CD14-positive monocyte (primary cell): ENCODE measurements at regions not wholly inside any gene's neighbourhood (a gene's known extent, or its start where the extent isn't known, plus 50 kb on each side); places are given as distances from the start of the nearest gene placed in this dataset.

ENCODE experiments used
- DNase-seq, 3 donors: peaks; one replicate each; pipeline ENCODE4 v3.0.0-alpha.2; 2011 to 2022
- H2AFZ ChIP-seq: 2 replicates; pipeline ENCODE4 v1.6.0; 2012; ENCODE audit warnings: mild to moderate bottlenecking, low read depth, low read length, inconsistent platforms; ENCODE audit not compliant: insufficient read depth, poor library complexity, severe bottlenecking
- H3K27ac ChIP-seq, 2 donors: 1 replicate in 1 of 2; 2 replicates in 1 of 2; pipeline ENCODE4 v1.5.1; 2012 to 2013; ENCODE audit warnings: low read length in 2 of 2, control low read depth in 1 of 2, inconsistent platforms in 1 of 2, low read depth in 1 of 2, mild to moderate bottlenecking in 1 of 2
- H3K27me3 ChIP-seq, 2 donors: one replicate each; pipeline versions ENCODE4 v1.6.0 to v1.6.1; 2011 to 2013; ENCODE audit warnings: low read length in 2 of 2; ENCODE audit not compliant: control insufficient read depth in 2 of 2, insufficient read depth in 2 of 2
- H3K36me3 ChIP-seq, 2 donors: replicated peaks in 1 of 2; 1 replicate in 1 of 2; 2 replicates in 1 of 2; pipeline versions ENCODE4 v1.5.1 to v1.6.1; 2012 to 2013; ENCODE audit warnings: low read length in 2 of 2, control low read depth in 1 of 2, inconsistent platforms in 1 of 2, mild to moderate bottlenecking in 1 of 2; ENCODE audit not compliant: insufficient read depth in 2 of 2, control insufficient read depth in 1 of 2
- H3K4me1 ChIP-seq, 2 donors: 1 replicate in 1 of 2; 2 replicates in 1 of 2; pipeline versions ENCODE4 v1.5.1 to v1.6.1; 2012 to 2013; ENCODE audit warnings: low read length in 2 of 2, control low read depth in 1 of 2, inconsistent platforms in 1 of 2, mild to moderate bottlenecking in 1 of 2, moderate library complexity in 1 of 2; ENCODE audit not compliant: insufficient read depth in 2 of 2, control insufficient read depth in 1 of 2
- H3K4me2 ChIP-seq: replicated peaks from 2 replicates; pipeline ENCODE3; 2012; ENCODE audit warnings: low read length, moderate library complexity, mild to moderate bottlenecking; ENCODE audit not compliant: poor library complexity, severe bottlenecking; ENCODE audit errors: extremely low read depth
- H3K4me3 ChIP-seq, 3 experiments: fragments of 200-600 bp in 1 of 3; sonication (generic) in 1 of 3; replicated peaks in 1 of 3; 1 replicate in 2 of 3; 2 replicates in 1 of 3; pipeline ENCODE4 v1.5.1; 2011 to 2013; ENCODE audit warnings: low read length in 3 of 3, mild to moderate bottlenecking in 3 of 3, control low read depth in 2 of 3, low read depth in 2 of 3, inconsistent platforms in 1 of 3, moderate library complexity in 1 of 3
- H3K79me2 ChIP-seq: 2 replicates; pipeline ENCODE4 v1.6.0; 2012; ENCODE audit warnings: mild to moderate bottlenecking, control low read depth, inconsistent platforms, low read length, moderate library complexity; ENCODE audit not compliant: insufficient read depth
- H3K9ac ChIP-seq: 2 replicates; pipeline ENCODE4 v1.6.0; 2017; ENCODE audit warnings: low read length, mild to moderate bottlenecking; ENCODE audit not compliant: insufficient read depth, poor library complexity, severe bottlenecking
- H3K9me3 ChIP-seq, 2 donors: replicated peaks in 1 of 2; 1 replicate in 1 of 2; 2 replicates in 1 of 2; pipeline versions ENCODE4 v1.5.1 to v1.6.1; 2012 to 2013; ENCODE audit warnings: low read length in 2 of 2, control low read depth in 1 of 2; ENCODE audit not compliant: control insufficient read depth in 1 of 2, insufficient read depth in 1 of 2
- H4K20me1 ChIP-seq: 2 replicates; pipeline ENCODE4 v1.6.0; 2012; ENCODE audit warnings: mild to moderate bottlenecking, low read length, control low read depth, moderate library complexity; ENCODE audit not compliant: insufficient read depth
- H3K27ac Mint-ChIP-seq, 7 donors: one replicate each; pipeline ENCODE4 v1.8.0; 2020; ENCODE audit warnings: mild to moderate bottlenecking in 7 of 7, mixed read lengths in 7 of 7, moderate library complexity in 6 of 7, inconsistent platforms in 2 of 7
- H3K27me3 Mint-ChIP-seq, 3 donors: one replicate each; pipeline ENCODE4 v1.8.0; 2021 to 2022; ENCODE audit warnings: low read depth in 3 of 3, mild to moderate bottlenecking in 3 of 3, mixed read lengths in 3 of 3, moderate library complexity in 3 of 3, inconsistent platforms in 1 of 3
- H3K36me3 Mint-ChIP-seq, 2 donors: one replicate each; pipeline ENCODE4 v1.8.0; 2020; ENCODE audit warnings: mixed read lengths in 2 of 2, inconsistent platforms in 1 of 2, mild to moderate bottlenecking in 1 of 2
- H3K4me1 Mint-ChIP-seq: one replicate; pipeline ENCODE4 v1.8.0; 2020; ENCODE audit warnings: mild to moderate bottlenecking, mixed read lengths
- H3K4me3 Mint-ChIP-seq, 2 donors: one replicate each; pipeline ENCODE4 v1.8.0; 2020; ENCODE audit warnings: mild to moderate bottlenecking in 2 of 2, mixed read lengths in 2 of 2, moderate library complexity in 1 of 2
- H3K9me3 Mint-ChIP-seq, 7 donors: one replicate each; pipeline ENCODE4 v1.8.0; 2020 to 2022; ENCODE audit warnings: mixed read lengths in 7 of 7, mild to moderate bottlenecking in 6 of 7, moderate library complexity in 6 of 7, inconsistent platforms in 2 of 7
- WGBS: methylation state at CpG from one replicate; pipeline ENCODE4 v1.1.5; 2013; ENCODE audit warnings: missing lambda C conversion rate; ENCODE audit not compliant: insufficient coverage; 5-methylcytosine and 5-hydroxymethylcytosine counted together
- intact Hi-C, 2 donors: fragments of 100-400 bp; cut with micrococcal nuclease; formaldehyde crosslinking; loops; one replicate each; pipeline versions ENCODE4 v1.15.0 to v1.15.1; 2023
- TF ChIP-seq, protein P1 (sequence below): fragments of 200-600 bp; IDR thresholded peaks from one replicate; pipeline ENCODE4 v1.8.0; 2022; ENCODE audit warnings: antibody characterized with exemption, mild to moderate bottlenecking

GRCh38 chr20:43824309-43825050 is 90.2 kb upstream of the TOX2 start:
- Mint-ChIP-seq H3K4me1 (no peaks in the 10 kb centered on the region), H3K36me3 (no peaks in the 10 kb centered on the region), H3K4me3 (no peak overlapping the region), H3K27me3 (peaks cover 7 to 25% (median 8%) of the 10 kb centered on the region in 3 donors), H3K27ac (no peak overlapping the region), H3K9me3 (peaks cover 0 to 3% (median 0%) of the 10 kb centered on the region in 7 donors)
- H3K36me3 ChIP-seq = no peaks in the 10 kb centered on the region
- no peak overlapping the region for H3K9ac ChIP-seq
- no peaks in the 10 kb centered on the region for H3K4me1 ChIP-seq
- no peaks in the 10 kb centered on the region for H3K9me3 ChIP-seq
- no peak overlapping the region for H3K4me2 ChIP-seq
- H3K79me2 ChIP-seq = no peaks in the 10 kb centered on the region
- DNase-seq = no peak
- no peaks in the 10 kb centered on the region for H4K20me1 ChIP-seq
- intact Hi-C loops = no loop called here
- no peak overlapping the region for H2AFZ ChIP-seq
- H3K4me3 ChIP-seq = no peak overlapping the region
- 29% methylated on average over 5 of the region's 9 CpGs for WGBS
- TF ChIP-seq, protein P1, sequence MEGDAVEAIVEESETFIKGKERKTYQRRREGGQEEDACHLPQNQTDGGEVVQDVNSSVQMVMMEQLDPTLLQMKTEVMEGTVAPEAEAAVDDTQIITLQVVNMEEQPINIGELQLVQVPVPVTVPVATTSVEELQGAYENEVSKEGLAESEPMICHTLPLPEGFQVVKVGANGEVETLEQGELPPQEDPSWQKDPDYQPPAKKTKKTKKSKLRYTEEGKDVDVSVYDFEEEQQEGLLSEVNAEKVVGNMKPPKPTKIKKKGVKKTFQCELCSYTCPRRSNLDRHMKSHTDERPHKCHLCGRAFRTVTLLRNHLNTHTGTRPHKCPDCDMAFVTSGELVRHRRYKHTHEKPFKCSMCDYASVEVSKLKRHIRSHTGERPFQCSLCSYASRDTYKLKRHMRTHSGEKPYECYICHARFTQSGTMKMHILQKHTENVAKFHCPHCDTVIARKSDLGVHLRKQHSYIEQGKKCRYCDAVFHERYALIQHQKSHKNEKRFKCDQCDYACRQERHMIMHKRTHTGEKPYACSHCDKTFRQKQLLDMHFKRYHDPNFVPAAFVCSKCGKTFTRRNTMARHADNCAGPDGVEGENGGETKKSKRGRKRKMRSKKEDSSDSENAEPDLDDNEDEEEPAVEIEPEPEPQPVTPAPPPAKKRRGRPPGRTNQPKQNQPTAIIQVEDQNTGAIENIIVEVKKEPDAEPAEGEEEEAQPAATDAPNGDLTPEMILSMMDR = no peak
- no peak overlapping the region for H3K27ac ChIP-seq
- peaks cover 5 to 17% of the 10 kb centered on the region in 2 donors for H3K27me3 ChIP-seq

GRCh38 chr20:43821795-43822194 is 92.9 kb upstream of the TOX2 start:
- Histone ChIP-seq H3K79me2 (no peaks in the 10 kb centered on the region), H3K4me2 (no peak overlapping the region), H3K27me3 (peaks cover 5 to 17% of the 10 kb centered on the region in 2 donors), H4K20me1 (no peaks in the 10 kb centered on the region), H3K9ac (no peak overlapping the region), H3K9me3 (no peaks in the 10 kb centered on the region), H3K36me3 (no peaks in the 10 kb centered on the region), H3K27ac (no peak overlapping the region), H2AFZ (no peak overlapping the region), H3K4me1 (no peaks in the 10 kb centered on the region), H3K4me3 (no peak overlapping the region)
- no peak for DNase-seq
- H3K27me3 Mint-ChIP-seq = peaks cover 7 to 13% (median 8%) of the 10 kb centered on the region in 3 donors
- no peaks in the 10 kb centered on the region for H3K4me1 Mint-ChIP-seq
- intact Hi-C loops = no loop called here
- WGBS = 94% methylated on average over 2 of the region's 3 CpGs
- TF ChIP-seq, protein P1 = no peak
- no peaks in the 10 kb centered on the region for H3K36me3 Mint-ChIP-seq
- no peak overlapping the region for H3K27ac Mint-ChIP-seq
- H3K4me3 Mint-ChIP-seq = no peak overlapping the region
- H3K9me3 Mint-ChIP-seq = peaks cover 0 to 3% (median 0%) of the 10 kb centered on the region in 7 donors
